GM23338 (cell line): ENCODE measurements at regions not wholly inside any gene's neighbourhood (a gene's known extent, or its start where the extent isn't known, plus 50 kb on each side); places are given as distances from the start of the nearest gene placed in this dataset.

Experiments used
- ATAC-seq: fragments of 200-7000 bp; cut with Tn5 transposase; 3 replicates; pipeline ENCODE4 v1.9.1; 2020
- DNase-seq: peaks from one replicate; pipeline ENCODE4 v3.0.0-alpha.2; 2015; ENCODE audit warnings: low spot score
- H2AFZ ChIP-seq: fragments of 200-600 bp; sonication (generic); 2 replicates; pipeline ENCODE4 v1.8.0; 2016; ENCODE audit warnings: antibody characterized with exemption, mild to moderate bottlenecking, moderate library complexity
- H3F3A ChIP-seq: fragments of 200-600 bp; sonication (generic); replicated peaks from 2 replicates; pipeline ENCODE4 v1.8.0; 2017; ENCODE audit warnings: antibody characterized with exemption, mixed run types, low read depth
- H3K27ac ChIP-seq: fragments of 200-600 bp; sonication (generic); 2 replicates; pipeline ENCODE4 v1.6.1; 2016; ENCODE audit warnings: low read depth
- H3K27me3 ChIP-seq: fragments of 200-600 bp; sonication (generic); 2 replicates; pipeline ENCODE4 v1.8.0; 2016; ENCODE audit warnings: mild to moderate bottlenecking, mixed run types, moderate library complexity; ENCODE audit not compliant: insufficient read depth
- H3K36me3 ChIP-seq: fragments of 200-600 bp; sonication (generic); 2 replicates; pipeline ENCODE4 v1.8.0; 2016; ENCODE audit warnings: mild to moderate bottlenecking; ENCODE audit not compliant: insufficient read depth
- H3K4me1 ChIP-seq: fragments of 200-600 bp; sonication (generic); 2 replicates; pipeline ENCODE4 v1.8.0; 2016; ENCODE audit warnings: mild to moderate bottlenecking, moderate library complexity; ENCODE audit not compliant: insufficient read depth
- H3K4me2 ChIP-seq: fragments of 200-600 bp; sonication (generic); 2 replicates; pipeline ENCODE4 v1.7.1; 2017; ENCODE audit warnings: mixed run types
- H3K4me3 ChIP-seq: fragments of 200-600 bp; sonication (generic); 2 replicates; pipeline ENCODE4 v1.6.1; 2016; ENCODE audit warnings: mixed run types
- H3K79me2 ChIP-seq: fragments of 200-600 bp; sonication (generic); replicated peaks from 2 replicates; pipeline ENCODE4 v1.8.0; 2017; ENCODE audit warnings: mild to moderate bottlenecking; ENCODE audit not compliant: insufficient read depth
- H3K9me2 ChIP-seq: fragments of 200-600 bp; sonication (generic); 2 replicates; pipeline ENCODE4 v1.8.0; 2017; ENCODE audit not compliant: insufficient read depth
- H4K20me1 ChIP-seq: fragments of 200-600 bp; sonication (generic); replicated peaks from 2 replicates; pipeline ENCODE4 v1.8.0; 2017; ENCODE audit warnings: mild to moderate bottlenecking; ENCODE audit not compliant: insufficient read depth
- H3K27ac Mint-ChIP-seq: 2 replicates; pipeline ENCODE4 v1.8.0; 2020; ENCODE audit warnings: inconsistent platforms, mild to moderate bottlenecking, moderate library complexity, mixed read lengths
- H3K27me3 Mint-ChIP-seq: 3 replicates; pipeline ENCODE4 v1.8.0; 2022; ENCODE audit warnings: low read depth, mild to moderate bottlenecking, moderate library complexity, mixed read lengths, inconsistent platforms; ENCODE audit not compliant: insufficient read depth, poor library complexity
- H3K36me3 Mint-ChIP-seq: 3 replicates; pipeline ENCODE4 v1.8.0; 2021; ENCODE audit warnings: low read depth, mild to moderate bottlenecking, inconsistent platforms, moderate library complexity, mixed read lengths
- H3K4me1 Mint-ChIP-seq: 3 replicates; pipeline ENCODE4 v1.8.0; 2020; ENCODE audit warnings: mild to moderate bottlenecking, inconsistent platforms, mixed read lengths
- H3K4me3 Mint-ChIP-seq: 3 replicates; pipeline ENCODE4 v1.8.0; 2021; ENCODE audit warnings: moderate library complexity, mild to moderate bottlenecking, inconsistent platforms, mixed read lengths
- H3K9me3 Mint-ChIP-seq: 3 replicates; pipeline ENCODE4 v1.8.0; 2020; ENCODE audit warnings: moderate library complexity, mild to moderate bottlenecking, inconsistent platforms, mixed read lengths
- CREB1 ChIP-seq: fragments of 250-450 bp; sonication (Bioruptor Pico); IDR thresholded peaks from 2 replicates; pipeline ENCODE4 v1.5.0; 2020; ENCODE audit warnings: low read depth, mild to moderate bottlenecking, moderate library complexity
- CTCF ChIP-seq, 2 experiments: fragments of 200-600 bp in 1 of 2; sonication (generic) in 1 of 2; conservative IDR thresholded peaks; 2 replicates each; pipeline versions ENCODE4 v1.5.1 to v1.6.1; 2016 to 2017; ENCODE audit warnings: antibody characterized with exemption in 2 of 2, low read depth in 2 of 2, mild to moderate bottlenecking in 2 of 2, moderate library complexity in 1 of 2
- EZH2 ChIP-seq: fragments of 200-600 bp; sonication (generic); IDR thresholded peaks from one replicate; pipeline ENCODE4 v1.8.0; 2017; ENCODE audit warnings: antibody characterized with exemption, mild to moderate bottlenecking, low read depth; ENCODE audit not compliant: unreplicated experiment
- EZH2phosphoT487 ChIP-seq: fragments of 200-600 bp; sonication (generic); IDR thresholded peaks from one replicate; pipeline ENCODE4 v1.8.1; 2018; ENCODE audit warnings: antibody characterized with exemption; ENCODE audit not compliant: unreplicated experiment
- JUNB ChIP-seq: IDR thresholded peaks from one replicate; pipeline ENCODE4 v1.6.1; 2016; ENCODE audit warnings: antibody characterized with exemption; ENCODE audit not compliant: unreplicated experiment
- NANOG ChIP-seq: IDR thresholded peaks from 2 replicates; pipeline ENCODE4 v1.6.1; 2016; ENCODE audit warnings: antibody characterized with exemption, borderline replicate concordance
- POLR2AphosphoS5 ChIP-seq: IDR thresholded peaks from 2 replicates; pipeline ENCODE4 v1.6.1; 2016; ENCODE audit warnings: antibody characterized with exemption, low read depth
- STAT1 ChIP-seq: IDR thresholded peaks from one replicate; pipeline ENCODE4 v1.6.1; 2016; ENCODE audit warnings: antibody characterized with exemption; ENCODE audit not compliant: unreplicated experiment
- ZNF114 ChIP-seq: fragments of 250-450 bp; sonication (Bioruptor Pico); IDR thresholded peaks from 2 replicates; pipeline ENCODE4 v1.5.0; 2020; ENCODE audit warnings: mild to moderate bottlenecking, moderate library complexity
- ZNF331 ChIP-seq: fragments of 250-450 bp; sonication (Bioruptor Pico); IDR thresholded peaks from 2 replicates; pipeline ENCODE4 v1.5.0; 2020; ENCODE audit warnings: low read depth, mild to moderate bottlenecking, moderate library complexity
- ZNF462 ChIP-seq: fragments of 250-450 bp; sonication (Bioruptor Pico); IDR thresholded peaks from 2 replicates; pipeline ENCODE4 v1.5.0; 2020; ENCODE audit warnings: mild to moderate bottlenecking, moderate library complexity
- TF ChIP-seq, protein P1 (sequence below): IDR thresholded peaks from 2 replicates; pipeline ENCODE4 v1.6.1; 2016; ENCODE audit warnings: antibody characterized with exemption
- TF ChIP-seq, protein P2 (sequence below): IDR thresholded peaks from one replicate; pipeline ENCODE4 v1.6.1; 2018; ENCODE audit warnings: antibody characterized with exemption; ENCODE audit not compliant: unreplicated experiment

DNA sequence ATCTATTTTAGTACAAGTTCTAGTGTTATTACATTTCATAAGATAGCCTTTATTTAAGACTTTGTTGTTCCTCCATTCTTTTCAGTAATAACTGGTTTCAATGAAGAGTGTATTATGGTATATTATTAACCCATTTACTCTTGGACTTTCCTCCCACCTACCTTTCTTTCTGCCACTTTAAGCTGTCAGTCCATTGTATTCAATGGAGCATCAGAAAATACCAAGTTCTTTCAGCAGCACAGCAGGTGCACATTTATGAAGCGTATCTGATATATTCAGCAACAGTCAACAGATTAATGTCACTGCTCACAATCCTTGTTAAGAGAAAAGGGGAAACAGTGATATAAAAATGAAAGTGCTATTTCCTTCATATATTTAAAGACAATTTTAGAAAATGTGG, 660.9 kb downstream of the C12orf50 start:
- no peak overlapping the region for H3K27ac Mint-ChIP-seq
- no peak overlapping the region for H3K4me2 ChIP-seq
- no peak overlapping the region for H3K27ac ChIP-seq
- H3K79me2 ChIP-seq = no peaks in the 10 kb centered on the region
- H3K36me3 Mint-ChIP-seq = peaks cover 8% of the 10 kb centered on the region; the same call in 2 of the 3 replicates
- no peaks in the 10 kb centered on the region for H3F3A ChIP-seq
- H2AFZ ChIP-seq = no peak overlapping the region
- no peak overlapping the region for H3K4me3 Mint-ChIP-seq
- no peak overlapping the region for H3K4me3 ChIP-seq
- no peak for TF ChIP-seq ZNF331 (CRISPR knock-in tag)
- TF ChIP-seq ZNF462 (CRISPR knock-in tag) = no peak
- TF ChIP-seq CTCF (conservative IDR thresholded peaks at IDR 0.05; ENCODE audit: low read depth in 2 of 2) = no peak
- no peak for TF ChIP-seq NANOG
- no peak for TF ChIP-seq CREB1 (CRISPR knock-in tag)
- TF ChIP-seq, protein P1, sequence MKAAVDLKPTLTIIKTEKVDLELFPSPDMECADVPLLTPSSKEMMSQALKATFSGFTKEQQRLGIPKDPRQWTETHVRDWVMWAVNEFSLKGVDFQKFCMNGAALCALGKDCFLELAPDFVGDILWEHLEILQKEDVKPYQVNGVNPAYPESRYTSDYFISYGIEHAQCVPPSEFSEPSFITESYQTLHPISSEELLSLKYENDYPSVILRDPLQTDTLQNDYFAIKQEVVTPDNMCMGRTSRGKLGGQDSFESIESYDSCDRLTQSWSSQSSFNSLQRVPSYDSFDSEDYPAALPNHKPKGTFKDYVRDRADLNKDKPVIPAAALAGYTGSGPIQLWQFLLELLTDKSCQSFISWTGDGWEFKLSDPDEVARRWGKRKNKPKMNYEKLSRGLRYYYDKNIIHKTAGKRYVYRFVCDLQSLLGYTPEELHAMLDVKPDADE = no peak
- no peak for TF ChIP-seq EZH2
- no peak for TF ChIP-seq JUNB
- TF ChIP-seq STAT1 = no peak
- TF ChIP-seq EZH2phosphoT487 = no peak
- TF ChIP-seq, protein P2, sequence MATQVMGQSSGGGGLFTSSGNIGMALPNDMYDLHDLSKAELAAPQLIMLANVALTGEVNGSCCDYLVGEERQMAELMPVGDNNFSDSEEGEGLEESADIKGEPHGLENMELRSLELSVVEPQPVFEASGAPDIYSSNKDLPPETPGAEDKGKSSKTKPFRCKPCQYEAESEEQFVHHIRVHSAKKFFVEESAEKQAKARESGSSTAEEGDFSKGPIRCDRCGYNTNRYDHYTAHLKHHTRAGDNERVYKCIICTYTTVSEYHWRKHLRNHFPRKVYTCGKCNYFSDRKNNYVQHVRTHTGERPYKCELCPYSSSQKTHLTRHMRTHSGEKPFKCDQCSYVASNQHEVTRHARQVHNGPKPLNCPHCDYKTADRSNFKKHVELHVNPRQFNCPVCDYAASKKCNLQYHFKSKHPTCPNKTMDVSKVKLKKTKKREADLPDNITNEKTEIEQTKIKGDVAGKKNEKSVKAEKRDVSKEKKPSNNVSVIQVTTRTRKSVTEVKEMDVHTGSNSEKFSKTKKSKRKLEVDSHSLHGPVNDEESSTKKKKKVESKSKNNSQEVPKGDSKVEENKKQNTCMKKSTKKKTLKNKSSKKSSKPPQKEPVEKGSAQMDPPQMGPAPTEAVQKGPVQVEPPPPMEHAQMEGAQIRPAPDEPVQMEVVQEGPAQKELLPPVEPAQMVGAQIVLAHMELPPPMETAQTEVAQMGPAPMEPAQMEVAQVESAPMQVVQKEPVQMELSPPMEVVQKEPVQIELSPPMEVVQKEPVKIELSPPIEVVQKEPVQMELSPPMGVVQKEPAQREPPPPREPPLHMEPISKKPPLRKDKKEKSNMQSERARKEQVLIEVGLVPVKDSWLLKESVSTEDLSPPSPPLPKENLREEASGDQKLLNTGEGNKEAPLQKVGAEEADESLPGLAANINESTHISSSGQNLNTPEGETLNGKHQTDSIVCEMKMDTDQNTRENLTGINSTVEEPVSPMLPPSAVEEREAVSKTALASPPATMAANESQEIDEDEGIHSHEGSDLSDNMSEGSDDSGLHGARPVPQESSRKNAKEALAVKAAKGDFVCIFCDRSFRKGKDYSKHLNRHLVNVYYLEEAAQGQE = no peak
- TF ChIP-seq ZNF114 (CRISPR knock-in tag) = no peak
- no peak for TF ChIP-seq POLR2AphosphoS5
- H3K27me3 Mint-ChIP-seq = no peaks in the 10 kb centered on the region
- no peak for DNase-seq
- H3K9me3 Mint-ChIP-seq = peaks cover 3% of the 10 kb centered on the region; the same call in 2 of the 3 replicates
- ATAC-seq = no peak
- no peaks in the 10 kb centered on the region; the same call in 2 of the 3 replicates for H3K4me1 Mint-ChIP-seq
- H4K20me1 ChIP-seq = no peaks in the 10 kb centered on the region
- no peaks in the 10 kb centered on the region for H3K36me3 ChIP-seq
- H3K9me2 ChIP-seq = peaks cover 7% of the 10 kb centered on the region
- no peaks in the 10 kb centered on the region for H3K4me1 ChIP-seq
- H3K27me3 ChIP-seq = no peaks in the 10 kb centered on the region
